Fibroblast of lung (primary cell): ENCODE measurements at regions not wholly inside any gene's neighbourhood (a gene's known extent, or its start where the extent isn't known, plus 50 kb on each side); places are given as distances from the start of the nearest gene placed in this dataset.

Source experiments
- EZH2 ChIP-seq: IDR thresholded peaks from 2 replicates; pipeline ENCODE4 v1.5.1; 2012; ENCODE audit warnings: low read length, control low read depth, mild to moderate bottlenecking; ENCODE audit errors: missing control alignments
- TF ChIP-seq, protein P1 (sequence below), 2 donors: IDR thresholded peaks in 1 of 2; conservative IDR thresholded peaks in 1 of 2; 1 replicate in 1 of 2; 2 replicates in 1 of 2; pipeline ENCODE4 v1.5.1; 2011 to 2012; ENCODE audit warnings: low read length in 2 of 2, control low read depth in 1 of 2, inconsistent platforms in 1 of 2, low read depth in 1 of 2, mild to moderate bottlenecking in 1 of 2

DNA sequence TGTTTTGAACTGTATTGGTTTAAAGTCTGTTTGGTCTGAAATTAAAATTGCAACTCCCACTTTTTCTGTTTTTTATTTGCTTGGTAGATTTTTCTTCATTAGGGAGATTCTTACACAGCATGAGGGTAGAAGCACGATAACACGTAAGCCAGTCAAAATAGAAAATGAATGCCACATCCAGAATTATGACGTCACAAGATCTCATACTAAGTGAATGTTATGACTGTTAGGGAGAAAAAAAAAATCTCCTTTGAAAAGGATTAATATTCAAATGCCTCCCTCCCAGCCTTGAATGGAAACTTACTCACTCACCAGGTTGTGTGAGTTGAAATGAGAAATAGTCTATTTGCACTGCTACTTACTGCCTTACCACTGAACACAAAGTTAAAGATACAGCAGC is 670.8 kb downstream of the TFAP2A start:
- TF ChIP-seq, protein P1, sequence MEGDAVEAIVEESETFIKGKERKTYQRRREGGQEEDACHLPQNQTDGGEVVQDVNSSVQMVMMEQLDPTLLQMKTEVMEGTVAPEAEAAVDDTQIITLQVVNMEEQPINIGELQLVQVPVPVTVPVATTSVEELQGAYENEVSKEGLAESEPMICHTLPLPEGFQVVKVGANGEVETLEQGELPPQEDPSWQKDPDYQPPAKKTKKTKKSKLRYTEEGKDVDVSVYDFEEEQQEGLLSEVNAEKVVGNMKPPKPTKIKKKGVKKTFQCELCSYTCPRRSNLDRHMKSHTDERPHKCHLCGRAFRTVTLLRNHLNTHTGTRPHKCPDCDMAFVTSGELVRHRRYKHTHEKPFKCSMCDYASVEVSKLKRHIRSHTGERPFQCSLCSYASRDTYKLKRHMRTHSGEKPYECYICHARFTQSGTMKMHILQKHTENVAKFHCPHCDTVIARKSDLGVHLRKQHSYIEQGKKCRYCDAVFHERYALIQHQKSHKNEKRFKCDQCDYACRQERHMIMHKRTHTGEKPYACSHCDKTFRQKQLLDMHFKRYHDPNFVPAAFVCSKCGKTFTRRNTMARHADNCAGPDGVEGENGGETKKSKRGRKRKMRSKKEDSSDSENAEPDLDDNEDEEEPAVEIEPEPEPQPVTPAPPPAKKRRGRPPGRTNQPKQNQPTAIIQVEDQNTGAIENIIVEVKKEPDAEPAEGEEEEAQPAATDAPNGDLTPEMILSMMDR (conservative IDR thresholded peaks at IDR 0.05 in 1 of 2, IDR thresholded peaks at IDR 0.05 in 1 of 2; ENCODE audit: low read depth in 1 of 2, low read length in 2 of 2) = no peak
- no peak for TF ChIP-seq EZH2
